GM21423 (cell line): ENCODE measurements at regions not wholly inside any gene's neighbourhood (a gene's known extent, or its start where the extent isn't known, plus 50 kb on each side); places are given as distances from the start of the nearest gene placed in this dataset.

Experiments
- ATAC-seq: cut with Tn5 transposase; IDR thresholded peaks from one replicate; pipeline ENCODE4 v1.9.1; 2021; ENCODE audit warnings: mild to moderate bottlenecking, moderate library complexity; ENCODE audit not compliant: unreplicated experiment

DNA sequence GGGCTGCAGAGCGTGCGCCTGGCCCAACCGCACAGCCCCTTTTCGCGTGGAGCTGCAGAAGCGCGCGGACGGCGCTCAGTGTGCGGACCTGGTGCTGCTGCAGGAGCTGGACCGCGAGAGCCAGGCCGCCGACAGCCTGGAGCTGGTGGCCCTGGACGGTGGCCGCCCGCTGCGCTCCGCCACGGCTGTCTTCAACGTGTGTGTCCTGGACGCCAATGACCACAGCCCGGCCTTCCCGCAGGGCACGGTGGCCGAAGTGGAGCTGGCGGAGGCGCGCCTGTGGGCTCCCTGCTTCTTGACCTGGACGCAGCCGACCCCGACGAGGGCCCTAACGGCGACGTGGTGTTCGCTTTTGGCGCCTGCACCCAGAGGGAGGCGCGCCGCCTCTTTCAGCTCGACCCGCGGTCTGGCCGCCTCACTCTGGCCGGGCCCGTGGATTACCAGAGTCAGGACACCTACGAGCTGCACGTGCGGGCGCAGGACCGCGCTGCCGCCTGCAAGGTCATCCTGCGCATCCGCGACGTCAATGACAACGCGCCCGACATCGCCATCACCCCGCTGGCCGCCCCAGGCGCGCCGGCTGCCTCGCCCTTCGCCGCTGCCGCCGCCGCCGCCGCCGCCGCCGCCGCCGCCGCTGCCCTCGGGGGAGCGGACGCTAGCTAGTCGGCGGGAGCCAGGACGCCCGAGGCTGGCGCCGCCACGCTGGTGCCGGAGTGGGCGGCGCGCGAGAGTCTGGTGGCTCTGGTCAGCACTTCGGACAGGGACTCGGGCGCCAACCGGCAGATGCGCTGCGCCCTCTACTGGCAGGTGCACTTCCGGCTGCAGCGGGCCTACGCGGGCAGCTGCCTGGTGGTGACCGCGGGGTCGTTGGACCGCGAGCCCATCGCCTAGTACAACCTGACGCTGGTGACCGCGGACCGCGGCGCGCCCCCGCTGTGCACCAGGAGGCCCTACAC, 172.2 kb downstream of the OLFM4 start:
- no peak for ATAC-seq

DNA sequence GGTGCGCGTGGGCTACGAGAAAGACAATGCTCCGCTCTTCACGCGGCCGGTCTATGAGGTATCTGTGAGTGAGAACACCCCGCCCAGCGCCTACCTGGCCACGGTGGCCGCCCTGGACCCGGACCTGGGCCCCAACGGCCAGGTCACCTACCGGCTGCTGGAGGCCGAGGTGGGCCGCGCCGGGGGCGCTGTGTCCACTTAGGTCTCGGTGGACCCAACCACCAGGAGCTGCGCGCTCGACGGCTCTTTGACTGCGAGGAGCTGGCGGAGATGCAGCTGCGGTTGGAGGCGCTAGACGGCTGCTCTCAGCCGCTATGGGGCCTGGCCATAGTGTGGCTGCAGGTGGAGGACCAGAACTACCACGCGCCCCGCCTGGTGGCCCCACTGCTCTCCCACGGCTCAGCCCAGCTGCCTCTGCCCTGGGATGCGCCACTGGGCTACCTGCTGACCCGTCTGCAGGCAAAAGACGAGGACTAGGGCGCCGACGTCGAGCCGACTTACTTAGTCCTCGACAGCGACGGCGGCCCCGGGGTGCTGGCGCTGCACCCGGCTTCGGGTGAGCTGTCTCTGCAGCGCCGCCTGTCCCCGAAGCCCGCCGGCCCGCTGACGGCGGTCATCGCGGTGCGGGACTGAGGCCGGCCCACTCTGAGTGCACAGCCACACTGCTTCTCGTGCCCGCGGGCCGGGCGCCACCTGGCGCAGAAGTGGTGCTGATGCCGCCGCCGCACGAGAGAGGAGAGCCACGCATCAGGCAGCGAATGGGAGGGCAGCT, 173.0 kb downstream of the OLFM4 start:
- ATAC-seq = no peak

DNA sequence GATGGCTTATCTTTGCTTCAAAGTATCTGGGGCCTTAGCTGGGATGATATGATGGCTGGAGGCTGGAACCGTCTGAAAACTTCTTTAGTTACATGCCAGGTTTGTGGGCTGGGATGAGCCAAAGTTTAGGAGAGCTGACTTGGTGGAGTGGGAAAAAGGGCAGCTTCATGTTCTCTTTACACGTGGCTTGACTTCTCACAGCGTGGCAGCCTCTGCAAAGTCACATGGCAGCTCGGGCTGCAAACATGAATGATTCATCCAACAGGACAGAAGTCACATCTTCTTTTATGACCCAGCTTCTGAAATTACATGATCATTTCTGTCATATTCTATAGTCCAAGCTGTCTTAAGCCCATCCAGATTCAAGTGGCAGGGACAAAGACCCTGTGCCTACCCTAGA, 176.0 kb downstream of the OLFM4 start:
- no peak for ATAC-seq

DNA sequence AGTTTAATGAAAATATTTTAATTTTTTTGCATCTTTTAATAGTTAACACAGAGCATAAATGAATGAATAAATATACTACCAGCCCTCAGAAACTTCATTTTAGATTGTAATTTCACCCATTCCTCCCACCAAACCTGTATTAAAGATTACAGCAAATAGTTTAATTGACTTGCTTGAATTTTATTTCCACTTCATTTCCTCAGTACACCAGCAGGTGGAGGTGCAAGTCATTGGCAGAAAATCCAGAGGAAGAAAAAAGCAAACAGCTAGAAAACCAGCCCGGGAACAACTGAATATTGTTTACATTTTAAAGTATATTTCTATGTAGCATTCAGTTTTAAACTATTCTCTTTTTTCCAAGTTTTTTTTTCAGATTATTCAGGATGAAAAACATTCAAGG, 177.8 kb downstream of the OLFM4 start:
- no peak for ATAC-seq

DNA sequence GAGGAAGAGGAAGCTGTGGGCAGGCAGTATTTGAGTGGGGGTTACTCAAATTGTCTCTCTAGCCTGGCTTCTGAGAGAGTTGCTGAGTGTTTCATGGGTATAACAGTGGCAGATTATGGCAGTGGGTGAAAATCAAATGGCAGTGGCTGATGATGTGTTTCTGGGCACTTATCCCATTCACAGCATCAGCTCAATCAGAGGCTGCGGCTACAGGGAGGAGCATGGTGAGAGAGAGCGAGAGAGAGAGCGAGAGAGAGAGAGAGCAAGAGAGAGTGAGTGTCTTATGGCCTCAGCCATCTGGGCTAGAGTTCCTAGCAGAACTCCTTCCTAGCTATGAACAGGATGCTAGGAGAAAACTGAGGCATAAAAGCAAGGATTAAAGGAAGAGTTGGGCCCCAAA, 178.9 kb downstream of the OLFM4 start:
- no peak for ATAC-seq

DNA sequence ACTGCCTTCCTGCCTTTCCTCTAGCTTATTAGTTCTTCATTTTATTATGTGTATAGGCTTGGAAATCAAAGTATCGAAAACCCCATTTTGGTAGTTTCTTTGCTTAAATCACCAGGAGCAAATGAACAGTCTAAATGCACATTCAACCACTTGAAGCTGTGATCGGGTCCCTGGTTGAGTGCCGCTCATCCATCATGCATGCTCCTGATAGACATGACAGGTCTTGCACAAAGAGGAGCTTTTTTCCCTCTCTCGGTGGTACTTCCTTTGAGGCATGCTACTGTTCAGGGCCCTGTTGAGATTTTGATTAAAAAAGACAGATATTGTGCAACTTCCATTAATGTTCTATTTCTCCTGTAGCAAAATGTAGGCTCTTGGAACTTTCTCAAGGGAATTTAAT, 185.8 kb downstream of the OLFM4 start:
- no peak for ATAC-seq

DNA sequence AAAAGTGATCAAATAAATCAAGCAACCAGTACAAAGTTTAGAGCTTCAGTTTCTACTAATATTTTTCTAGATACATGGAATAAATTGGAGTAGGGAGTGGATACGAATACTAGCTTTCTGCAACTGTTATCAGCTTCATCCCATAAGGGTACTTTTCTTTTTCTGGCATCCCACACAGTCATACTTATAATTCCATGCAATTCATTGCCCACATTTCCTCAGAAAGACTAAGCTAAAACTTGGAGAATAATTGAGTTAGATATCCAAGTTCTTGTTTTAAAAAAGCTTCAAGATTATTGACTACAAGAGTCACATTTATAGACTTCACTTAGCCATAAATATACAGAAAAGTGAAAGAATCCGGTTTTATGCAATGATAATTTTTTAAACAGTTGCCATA, 186.9 kb downstream of the OLFM4 start:
- no peak for ATAC-seq

DNA sequence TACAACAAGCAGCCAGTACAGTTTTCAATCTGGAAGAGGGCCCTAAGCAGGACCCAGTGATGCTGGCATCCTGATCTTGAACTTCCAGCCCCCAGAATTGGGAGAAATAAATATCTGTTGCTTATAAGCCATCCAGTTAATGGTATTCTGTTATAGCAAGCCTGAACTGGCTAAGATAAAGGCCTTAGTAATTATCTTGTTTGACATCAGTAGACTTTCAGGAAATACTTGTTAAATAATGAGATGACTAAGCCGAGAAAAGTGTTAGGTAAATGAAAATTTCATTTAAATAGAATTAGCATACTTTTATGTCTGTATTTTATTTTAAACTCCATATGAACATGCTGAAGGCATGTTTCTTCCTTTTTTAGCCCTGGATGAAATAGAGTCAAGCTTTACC, 188.2 kb downstream of the OLFM4 start:
- ATAC-seq = no peak

DNA sequence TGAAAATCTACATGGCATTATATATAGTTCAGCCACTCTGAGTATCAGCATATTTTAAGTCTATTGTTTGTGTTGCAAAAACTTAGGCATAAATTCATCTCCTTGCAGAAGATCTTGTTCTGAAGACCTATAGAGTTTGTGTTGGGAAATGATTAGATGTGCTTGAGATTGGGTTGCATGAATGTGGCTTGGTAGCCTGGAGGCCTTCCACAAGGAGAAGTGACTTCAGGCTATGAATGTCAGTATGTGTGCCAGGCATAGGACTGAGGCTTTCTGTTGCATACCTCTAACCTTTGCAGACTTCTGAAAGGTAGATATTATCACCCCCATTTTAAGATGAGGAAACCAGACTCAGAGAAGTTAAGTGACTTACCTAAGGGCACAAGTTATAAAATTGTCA, 188.6 kb downstream of the OLFM4 start:
- no peak for ATAC-seq

DNA sequence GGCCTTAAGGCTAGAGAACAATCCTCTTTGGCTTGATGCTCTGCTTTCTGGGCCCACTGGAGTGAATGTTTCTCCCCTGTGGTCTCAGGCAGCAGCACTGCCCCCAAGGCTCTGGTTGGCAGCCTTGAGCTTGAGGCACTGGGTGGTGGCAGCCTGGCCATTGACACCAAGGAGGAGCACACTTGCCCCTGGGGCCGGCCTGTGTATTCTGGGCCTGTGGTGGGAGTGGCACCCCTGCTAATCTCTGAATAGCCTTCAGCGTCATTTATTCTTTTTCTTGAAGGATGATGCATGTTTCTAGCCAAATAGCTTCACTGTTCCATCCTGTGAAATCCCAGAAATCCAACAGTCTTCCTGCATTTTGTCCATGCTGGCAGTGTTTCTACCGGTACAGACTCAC, 191.4 kb downstream of the OLFM4 start:
- ATAC-seq = no peak

DNA sequence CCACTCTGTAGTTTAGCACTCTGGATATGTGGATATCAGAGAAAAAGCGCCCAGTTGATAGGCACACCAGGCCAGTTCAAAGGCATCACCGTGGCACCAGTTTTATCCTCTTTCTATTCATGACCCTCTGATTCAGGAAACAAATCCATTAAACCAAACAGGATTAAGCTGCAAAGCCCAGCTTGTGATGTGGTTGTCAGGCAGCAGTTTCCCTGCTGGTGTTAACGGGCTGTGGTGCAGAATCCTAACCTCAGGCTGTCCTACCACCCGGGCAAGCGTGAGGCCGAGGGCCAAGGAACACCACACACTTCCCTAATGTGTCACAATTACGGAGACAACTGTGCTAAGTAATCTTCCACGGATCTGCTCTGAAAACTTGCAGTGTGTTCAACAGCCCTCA, 209.1 kb downstream of the OLFM4 start:
- no peak for ATAC-seq

DNA sequence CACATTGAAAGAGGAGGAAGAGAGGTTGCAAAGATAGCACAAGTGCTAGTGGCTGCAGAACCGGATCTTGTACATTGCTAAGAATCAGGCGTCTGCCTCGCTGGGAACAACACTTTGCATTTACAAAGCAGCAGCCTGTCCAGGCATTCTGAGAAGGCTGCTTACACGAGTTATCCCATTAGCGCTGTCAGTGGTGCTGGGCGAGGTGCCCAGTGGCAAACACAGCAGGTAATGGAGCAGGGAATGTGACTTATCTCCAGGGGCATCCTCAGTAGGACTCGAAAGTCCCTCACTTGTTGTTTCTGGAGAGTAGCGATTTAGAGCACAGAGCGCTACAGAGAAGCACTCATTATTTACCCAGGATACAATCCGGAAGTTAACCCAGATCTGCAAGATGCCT, 209.6 kb downstream of the OLFM4 start:
- ATAC-seq = no peak

DNA sequence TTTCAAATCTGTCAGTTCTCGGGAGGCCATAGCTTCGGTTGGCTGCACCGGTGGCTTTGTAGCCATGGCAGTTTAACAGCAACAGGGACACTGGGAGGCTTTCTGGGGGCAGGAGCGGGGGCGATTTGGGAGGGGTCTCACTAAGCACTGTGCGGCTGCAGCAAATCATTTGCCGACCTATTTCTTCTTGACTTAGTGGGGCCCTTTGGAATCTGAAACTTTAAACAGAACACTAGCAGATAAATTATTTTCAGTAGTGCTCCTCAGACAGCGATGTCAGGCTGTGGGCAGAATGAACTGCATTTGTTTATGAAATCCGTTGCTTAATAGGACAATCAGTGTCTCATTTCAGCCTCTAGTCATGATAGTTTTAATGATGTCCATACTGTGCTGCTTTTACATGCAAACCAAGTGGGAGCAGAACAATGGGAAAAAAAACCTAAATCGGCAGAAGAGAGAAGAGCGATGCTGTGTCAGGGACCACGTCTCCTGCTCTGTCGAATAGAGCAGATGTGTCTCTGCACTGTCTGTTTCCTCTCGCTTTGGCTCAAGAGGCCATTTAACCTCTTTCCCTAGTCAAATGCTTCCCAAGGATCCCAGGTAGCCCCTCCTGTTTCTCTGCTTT, 211.9 kb downstream of the OLFM4 start:
- no peak for ATAC-seq

DNA sequence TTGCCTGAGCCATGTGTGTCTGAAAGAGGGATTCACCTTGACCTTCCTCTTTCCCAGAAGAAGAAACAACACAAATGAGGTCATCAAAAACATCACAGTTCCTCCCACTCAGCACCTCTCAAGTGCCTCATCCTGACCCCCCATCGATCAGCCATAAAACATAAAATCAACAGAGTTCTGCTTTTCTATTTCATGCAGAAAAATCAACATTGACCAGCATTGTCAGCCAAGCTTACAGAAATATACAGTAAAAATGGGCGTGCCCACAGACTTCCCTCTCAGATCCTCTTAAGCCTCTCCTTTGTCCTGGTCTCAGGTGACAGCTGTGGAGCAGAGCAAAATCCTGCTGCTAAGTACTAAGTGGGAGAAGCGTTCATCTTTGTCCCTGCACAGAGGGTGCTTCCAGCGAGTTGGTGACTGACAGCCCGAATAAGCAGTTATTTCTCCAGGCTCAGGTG, 213.3 kb downstream of the OLFM4 start:
- no peak for ATAC-seq

DNA sequence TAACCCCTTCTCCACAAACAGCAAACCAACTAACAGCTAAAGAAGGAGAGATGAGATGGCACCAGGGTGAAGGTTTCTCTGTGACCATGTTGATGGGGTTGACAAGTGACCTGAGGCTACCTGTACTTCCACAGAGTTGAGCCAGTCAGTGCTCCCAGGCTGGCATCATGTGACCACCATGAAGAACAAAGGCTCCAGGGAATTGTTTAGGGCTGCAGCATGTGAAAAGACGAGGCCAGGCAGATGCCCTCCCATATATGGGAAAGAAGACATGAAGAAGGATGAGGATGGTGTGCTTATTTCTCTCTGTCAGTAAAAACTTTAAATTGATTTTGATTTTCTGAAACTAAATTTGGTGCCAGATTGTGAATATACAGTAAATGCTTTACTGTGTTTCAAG, 220.6 kb downstream of the OLFM4 start:
- ATAC-seq = no peak

DNA sequence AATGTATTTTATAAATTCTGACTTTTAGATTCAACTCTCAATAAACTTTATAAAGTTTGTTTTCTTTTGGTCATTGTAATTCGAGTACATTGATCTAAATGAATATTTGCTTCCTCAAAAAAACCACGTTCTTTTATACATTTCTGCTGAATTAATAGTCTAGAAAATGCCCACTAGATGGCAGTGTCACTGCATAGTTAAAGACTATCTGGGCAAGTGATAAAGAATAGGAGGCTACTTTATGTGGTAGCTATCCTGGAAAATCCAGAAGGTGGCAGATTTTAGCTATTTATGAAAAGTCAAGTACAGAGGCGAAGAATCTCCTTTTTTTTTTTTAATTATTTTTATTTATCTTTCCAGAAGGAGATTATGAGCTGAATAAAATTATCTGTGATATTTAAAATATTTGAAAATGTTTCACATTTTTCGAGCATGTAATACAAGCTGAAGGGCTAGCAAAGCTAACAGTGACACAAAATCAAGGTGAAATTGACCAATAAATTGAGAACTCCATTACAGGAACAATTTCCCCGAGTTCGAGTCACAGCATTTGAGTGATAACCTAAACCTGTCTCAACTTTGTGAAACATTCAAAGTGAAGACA, 221.8 kb downstream of the OLFM4 start:
- ATAC-seq = peak; percentile 78

DNA sequence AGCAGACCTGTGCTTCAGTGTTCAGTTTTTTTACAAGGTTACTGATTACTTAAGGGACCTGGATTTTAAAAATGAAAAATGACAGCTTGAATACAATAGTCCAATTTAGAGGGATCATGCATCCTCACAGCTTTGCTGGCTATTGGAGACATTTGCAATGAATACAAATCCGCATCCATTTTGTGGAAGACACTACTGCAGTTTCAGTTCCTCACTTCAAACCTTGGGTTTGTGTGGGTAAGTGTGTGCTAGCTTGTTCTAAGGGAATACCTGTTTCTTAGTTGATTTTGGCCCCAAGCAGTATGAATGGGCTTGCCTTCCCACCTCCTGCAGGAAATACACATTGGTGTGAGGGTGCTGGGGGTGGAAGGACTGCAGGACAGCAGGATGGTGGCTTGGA, 222.4 kb downstream of the OLFM4 start:
- ATAC-seq = no peak

DNA sequence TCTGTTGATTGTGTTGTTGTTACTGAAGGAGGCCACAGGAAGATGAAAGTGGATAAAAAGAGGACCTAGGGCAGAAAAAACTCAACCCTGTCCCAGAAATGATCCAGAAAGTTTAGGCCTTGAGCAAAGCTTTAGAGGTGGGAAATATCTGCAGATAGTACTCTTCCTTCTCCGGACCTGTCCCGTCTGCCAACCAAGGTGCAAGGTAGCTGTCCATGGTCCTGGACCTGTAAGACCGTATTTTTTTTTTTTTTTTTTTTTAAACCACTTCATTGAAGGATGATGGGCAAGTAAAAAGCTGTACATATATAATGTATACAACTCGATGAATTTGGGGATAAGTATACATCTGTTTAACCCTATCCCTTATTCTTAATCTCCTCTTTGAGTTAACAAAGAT, 225.9 kb downstream of the OLFM4 start:
- no peak for ATAC-seq

DNA sequence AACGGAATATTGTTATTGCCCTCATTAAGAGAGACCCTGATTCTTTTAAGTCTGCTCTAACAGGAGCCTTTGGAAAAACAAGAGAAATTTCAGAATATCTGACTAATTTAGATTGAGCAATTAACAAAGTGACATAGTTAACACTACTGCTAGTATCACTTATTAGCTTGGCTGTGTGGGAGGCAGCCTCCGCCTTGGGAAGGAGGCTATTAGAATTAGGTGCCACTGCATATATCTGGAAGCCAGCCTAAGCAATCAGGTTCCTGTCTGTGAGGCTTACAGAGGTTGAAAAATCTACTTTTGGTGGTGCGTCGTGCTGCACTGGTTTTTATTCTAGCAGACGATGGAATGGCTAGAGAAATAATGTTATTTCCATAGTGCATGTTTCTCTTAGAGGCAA, 227.2 kb downstream of the OLFM4 start:
- no peak for ATAC-seq

DNA sequence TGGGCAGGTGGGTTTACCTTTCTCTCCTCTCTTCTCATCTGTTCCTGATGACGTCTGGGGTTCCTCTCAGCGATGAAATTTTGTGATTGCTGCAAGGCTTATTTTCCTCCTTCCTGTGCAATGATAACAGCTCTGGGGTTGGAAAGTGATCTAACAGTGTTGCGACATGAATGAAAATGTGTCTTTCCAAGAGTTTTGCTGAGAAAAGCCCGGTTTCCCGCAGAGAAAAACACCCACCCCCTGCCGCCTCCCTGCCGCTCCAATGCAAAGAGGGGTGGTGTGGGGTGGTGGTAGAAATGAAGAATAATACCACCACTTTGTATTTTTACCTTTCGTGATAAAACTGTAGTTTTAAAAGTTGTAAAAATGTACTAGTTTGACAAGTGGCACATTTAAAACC, 232.0 kb downstream of the OLFM4 start:
- no peak for ATAC-seq

DNA sequence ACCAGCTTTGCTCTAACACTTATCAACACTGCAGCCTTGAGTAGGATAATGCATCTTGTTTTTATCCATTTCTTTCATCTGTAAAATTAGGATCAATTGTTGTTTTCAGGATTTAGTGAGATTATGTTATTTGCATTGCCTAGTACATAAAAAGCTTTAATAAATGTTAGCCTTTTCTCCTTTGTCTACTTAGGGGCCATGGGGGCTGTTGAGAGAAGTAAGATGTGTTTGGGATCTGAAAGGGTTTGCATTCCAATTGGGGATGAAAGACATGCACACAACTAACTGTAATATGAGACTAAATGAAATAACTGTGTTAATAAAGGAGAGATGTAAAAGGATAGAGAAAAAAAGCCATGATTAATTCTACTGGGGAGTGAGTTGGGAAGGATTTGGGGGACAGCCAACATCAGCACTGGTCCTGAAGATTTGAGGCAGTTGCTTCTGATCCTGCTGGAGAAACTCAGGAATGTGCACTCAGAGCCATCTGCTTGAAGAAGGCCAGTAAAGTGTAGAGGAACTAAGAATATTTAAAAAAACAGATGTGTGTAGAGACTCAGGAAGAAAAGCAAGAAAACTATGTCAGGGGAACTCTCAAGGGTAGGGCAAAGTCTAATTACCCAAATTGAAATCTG, 236.3 kb downstream of the OLFM4 start:
- ATAC-seq = no peak
